Pancreas (tissue), 10 donors: ENCODE measurements at regions not wholly inside any gene's neighbourhood (a gene's known extent, or its start where the extent isn't known, plus 50 kb on each side); places are given as distances from the start of the nearest gene placed in this dataset.

Source experiments
- ATAC-seq, 4 donors: fragments of 200-7000 bp; cut with Tn5 transposase; one replicate each; pipeline versions ENCODE4 v1.8.0 to v1.9.1; 2020; ENCODE audit warnings: mild to moderate bottlenecking in 4 of 4, moderate library complexity in 4 of 4
- DNase-seq, 6 donors: peaks; one replicate each; pipeline ENCODE4 v3.0.0-alpha.2; 2020
- FAIRE-seq: peaks from 2 replicates; lab custom pipeline; 2012; peaks lifted over from hg19 to GRCh38; lab: Jason Lieb, UNC
- H3K27ac ChIP-seq, 4 donors: fragments of 200-600 bp; sonication (generic); 1 replicate in 3 of 4; 2 replicates in 1 of 4; pipeline versions ENCODE4 v1.5.0 to v1.8.0; 2020
- H3K27me3 ChIP-seq, 4 donors: fragments of 200-600 bp; one replicate each; pipeline ENCODE4 v1.8.0; 2021
- H3K36me3 ChIP-seq, 3 donors: fragments of 200-600 bp; sonication (generic) in 1 of 3; one replicate each; pipeline versions ENCODE4 v1.5.0 to v1.8.0; 2020 to 2021
- H3K4me1 ChIP-seq, 3 donors: fragments of 200-600 bp; one replicate each; pipeline ENCODE4 v1.8.0; 2021
- H3K4me3 ChIP-seq, 4 donors: fragments of 200-600 bp; sonication (generic) in 2 of 4; one replicate each; pipeline versions ENCODE4 v1.5.0 to v1.8.0; 2020 to 2021
- H3K9me3 ChIP-seq, 4 donors: fragments of 200-600 bp; one replicate each; pipeline ENCODE4 v1.8.0; 2021
- WGBS, 2 donors: extraction: QIAGEN DNeasy Blood & Tissue Kit; methylation state at CpG; one replicate each; pipeline ENCODE4 v1.1.7; 2013; 5-methylcytosine and 5-hydroxymethylcytosine counted together
- intact Hi-C, 3 donors: fragments of 100-400 bp; cut with DNase I; formaldehyde crosslinking; loops; one replicate each; pipeline versions ENCODE4 v1.11.1 to v1.14.2; 2022
- TF ChIP-seq, protein P1 (sequence below), 4 donors: fragments of 200-600 bp; sonication (generic) in 3 of 4; IDR thresholded peaks; one replicate each; pipeline versions ENCODE4 v1.5.0 to v1.8.0; 2021; ENCODE audit warnings: antibody characterized with exemption in 4 of 4
- donor health status: healthy with polysubstance abuse.
- donor health status: DM: no; HTN: no; CAD: no; lungs with moderate emphysema.
- donor health status: DM: no; HTN: no; CAD: no.
- donor health status: control.
- donor health status: control.
- donor health status: Bipolar disorder and iron deficiency.
- donor health status: DM: yes; HTN: yes; CAD: no.
- donor health status: DM: no; HTN: no; CAD: no.
- donor health status: DM: no; HTN: no; CAD: no.
- donor health status: DM: yes; HTN: yes; CAD: no.

DNA sequence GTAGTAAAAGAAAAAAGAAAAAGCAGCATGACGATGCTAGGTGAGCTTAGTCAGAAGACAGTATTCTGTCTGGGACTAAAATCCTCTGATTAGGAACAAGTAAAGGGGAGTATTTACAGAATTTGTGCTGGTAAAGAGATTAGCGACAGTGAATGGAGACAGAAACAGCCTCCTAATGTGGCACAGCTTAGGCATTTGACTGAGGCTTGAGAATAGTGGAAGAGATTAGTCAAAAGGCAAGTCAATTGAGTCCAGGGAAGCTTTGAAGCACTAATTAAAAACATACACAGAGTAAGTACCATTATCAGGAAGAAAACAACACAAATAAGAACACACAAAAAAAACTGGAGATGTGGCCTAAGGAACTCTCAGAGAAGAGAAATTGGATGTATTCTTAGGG is 131.9 kb upstream of the CLEC14A start:
- no peak for FAIRE-seq

DNA sequence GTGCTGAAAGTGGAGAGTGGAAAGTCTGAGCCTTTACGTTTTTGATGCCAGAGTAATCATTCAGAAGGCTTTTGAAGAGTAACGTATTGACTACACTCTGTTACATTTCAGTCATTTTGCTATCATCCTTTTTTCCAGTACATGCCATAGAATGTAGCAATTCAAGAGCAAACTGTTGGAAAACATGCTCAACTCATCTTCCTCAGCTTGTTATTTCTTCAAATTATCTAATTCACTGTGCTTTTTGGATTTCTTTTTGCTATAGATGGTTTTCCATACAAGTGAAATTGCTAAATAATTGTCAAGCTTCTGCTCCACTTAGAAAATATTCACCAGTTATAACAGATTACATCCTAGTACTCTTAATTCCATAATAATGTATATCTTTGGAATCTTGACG is 129.9 kb upstream of the CLEC14A start:
- no peak overlapping the region for H3K4me3 ChIP-seq
- H3K9me3 ChIP-seq = no peaks in the 10 kb centered on the region
- H3K4me1 ChIP-seq = no peaks in the 10 kb centered on the region
- H3K27ac ChIP-seq = no peak overlapping the region
- 41 to 55% methylated on average over 3 of the region's 3 CpGs for WGBS, 2 donors
- FAIRE-seq (no peak), ATAC-seq (no peak), DNase-seq (no peak)
- TF ChIP-seq, protein P1, sequence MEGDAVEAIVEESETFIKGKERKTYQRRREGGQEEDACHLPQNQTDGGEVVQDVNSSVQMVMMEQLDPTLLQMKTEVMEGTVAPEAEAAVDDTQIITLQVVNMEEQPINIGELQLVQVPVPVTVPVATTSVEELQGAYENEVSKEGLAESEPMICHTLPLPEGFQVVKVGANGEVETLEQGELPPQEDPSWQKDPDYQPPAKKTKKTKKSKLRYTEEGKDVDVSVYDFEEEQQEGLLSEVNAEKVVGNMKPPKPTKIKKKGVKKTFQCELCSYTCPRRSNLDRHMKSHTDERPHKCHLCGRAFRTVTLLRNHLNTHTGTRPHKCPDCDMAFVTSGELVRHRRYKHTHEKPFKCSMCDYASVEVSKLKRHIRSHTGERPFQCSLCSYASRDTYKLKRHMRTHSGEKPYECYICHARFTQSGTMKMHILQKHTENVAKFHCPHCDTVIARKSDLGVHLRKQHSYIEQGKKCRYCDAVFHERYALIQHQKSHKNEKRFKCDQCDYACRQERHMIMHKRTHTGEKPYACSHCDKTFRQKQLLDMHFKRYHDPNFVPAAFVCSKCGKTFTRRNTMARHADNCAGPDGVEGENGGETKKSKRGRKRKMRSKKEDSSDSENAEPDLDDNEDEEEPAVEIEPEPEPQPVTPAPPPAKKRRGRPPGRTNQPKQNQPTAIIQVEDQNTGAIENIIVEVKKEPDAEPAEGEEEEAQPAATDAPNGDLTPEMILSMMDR (IDR thresholded peaks at IDR 0.05) = no peak
- intact Hi-C loops = no loop called here
- H3K27me3 ChIP-seq = no peaks in the 10 kb centered on the region
- no peaks in the 10 kb centered on the region for H3K36me3 ChIP-seq

More for the DNA sequence above, 131.9 kb upstream of the CLEC14A start:
- no peaks in the 10 kb centered on the region for H3K27me3 ChIP-seq
- H3K4me1 ChIP-seq = no peaks in the 10 kb centered on the region
- no peaks in the 10 kb centered on the region for H3K9me3 ChIP-seq
- intact Hi-C loops = no loop called here
- no peak overlapping the region for H3K27ac ChIP-seq
- H3K4me3 ChIP-seq = no peak overlapping the region
- ATAC-seq = no peak
- DNase-seq = no peak
- TF ChIP-seq, protein P1 (IDR thresholded peaks at IDR 0.05) = no peak
- H3K36me3 ChIP-seq = no peaks in the 10 kb centered on the region
- WGBS, 2 donors = 60 to 84% methylated on average over 2 of the region's 2 CpGs

- FAIRE-seq = no peak
Measured at GRCh38 chr14:38385343-38385742, 129.4 kb upstream of the CLEC14A start.

DNA sequence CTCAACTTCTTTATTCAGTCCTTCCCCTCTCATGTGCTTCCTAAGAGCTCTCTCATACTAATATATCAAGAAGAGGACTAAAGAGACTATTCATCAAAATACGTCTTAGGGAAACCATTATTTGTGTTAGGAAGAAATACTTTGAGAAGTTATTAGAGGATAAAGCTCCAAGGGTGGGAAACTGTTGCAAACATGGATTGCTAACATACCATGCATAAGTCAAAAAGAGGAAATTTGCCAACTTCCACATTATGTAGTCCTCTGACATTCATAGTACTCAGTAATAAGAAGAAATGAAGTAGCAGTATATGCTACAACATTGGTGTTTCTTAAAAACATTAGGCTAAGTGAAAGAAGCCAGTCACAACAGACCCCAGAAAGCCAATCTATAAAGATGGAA is 128.8 kb upstream of the CLEC14A start:
- H3K27ac ChIP-seq = no peak overlapping the region
- no peak for ATAC-seq
- no peaks in the 10 kb centered on the region for H3K27me3 ChIP-seq
- intact Hi-C loops = no loop called here
- no peaks in the 10 kb centered on the region for H3K36me3 ChIP-seq
- no peak for FAIRE-seq
- TF ChIP-seq, protein P1 (IDR thresholded peaks at IDR 0.05) = no peak
- H3K9me3 ChIP-seq = no peaks in the 10 kb centered on the region
- H3K4me1 ChIP-seq = no peaks in the 10 kb centered on the region
- no peak for DNase-seq
- no peak overlapping the region for H3K4me3 ChIP-seq
- 57 to 79% methylated on average over 1 of the region's 1 CpG for WGBS, 2 donors

More at GRCh38 chr14:38385343-38385742, 129.4 kb upstream of the CLEC14A start:
- TF ChIP-seq, protein P1 (IDR thresholded peaks at IDR 0.05) = no peak
- intact Hi-C loops = no loop called here
- H3K27me3 ChIP-seq = no peaks in the 10 kb centered on the region
- WGBS, 2 donors = 54 to 68% methylated on average over 5 of the region's 5 CpGs
- no peaks in the 10 kb centered on the region for H3K9me3 ChIP-seq
- H3K27ac ChIP-seq = no peak overlapping the region
- no peak overlapping the region for H3K4me3 ChIP-seq
- H3K4me1 ChIP-seq = no peaks in the 10 kb centered on the region
- DNase-seq (no peak), ATAC-seq (no peak)
- no peaks in the 10 kb centered on the region for H3K36me3 ChIP-seq

DNA sequence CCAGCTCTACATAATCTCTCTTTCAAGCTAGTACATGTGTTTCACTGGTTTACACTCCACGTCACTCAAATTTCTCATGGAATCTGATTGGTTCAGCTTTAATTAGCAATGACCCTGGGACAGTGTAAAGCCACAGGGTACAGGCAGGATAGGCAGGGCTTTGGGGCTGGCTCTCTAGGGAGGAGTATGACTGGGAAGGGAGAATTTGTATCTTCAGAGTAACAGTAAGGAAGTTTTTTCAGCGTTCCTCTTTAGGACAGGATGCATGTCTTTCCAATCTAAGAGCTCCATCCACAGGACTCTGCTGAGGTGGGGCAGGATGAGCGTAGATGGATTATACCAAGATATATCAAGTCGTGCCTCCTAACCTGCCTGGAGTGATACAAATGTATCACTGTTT is 112.0 kb upstream of the CLEC14A start:
- Histone ChIP-seq H3K27ac (no peak overlapping the region), H3K9me3 (no peaks in the 10 kb centered on the region), H3K4me1 (no peaks in the 10 kb centered on the region), H3K36me3 (no peaks in the 10 kb centered on the region), H3K27me3 (no peaks in the 10 kb centered on the region), H3K4me3 (no peak overlapping the region)
- TF ChIP-seq, protein P1 (IDR thresholded peaks at IDR 0.05) = no peak
- intact Hi-C loops = no loop called here
- 69 to 72% methylated on average over 4 of the region's 4 CpGs for WGBS, 2 donors
- ATAC-seq (peak in 3 of 4 donors; percentile 21 to 40 (median 23)), DNase-seq (no peak), FAIRE-seq (no peak)
